ENCODE measurements at regions not wholly inside any gene's neighbourhood (a gene's known extent, or its start where the extent isn't known, plus 50 kb on each side); places are given as distances from the start of the nearest gene placed in this dataset.

GRCh38 chr1:188065917-188066316, 1237.2 kb downstream of the PLA2G4A start:
- no peak overlapping the region for H3K4me3 ChIP-seq (ENCODE audit: low read length)
- no peaks in the 10 kb centered on the region for H3K36me3 ChIP-seq (ENCODE audit: insufficient read depth, low read length)
- no peak overlapping the region for H2AFZ ChIP-seq (ENCODE audit: low read depth, low read length)
- TF ChIP-seq POLR2AphosphoS5 (IDR thresholded peaks at IDR 0.05) (no peak), MXI1 (conservative IDR thresholded peaks at IDR 0.05; ENCODE audit: poor library complexity, severe bottlenecking) (no peak), RAD21 (conservative IDR thresholded peaks at IDR 0.05) (no peak), EZH2 (IDR thresholded peaks at IDR 0.05; ENCODE audit: borderline replicate concordance, insufficient read depth, low read length, poor library complexity, severe bottlenecking) (no peak), REST (IDR thresholded peaks at IDR 0.05; ENCODE audit: borderline replicate concordance) (no peak), TAF1 (IDR thresholded peaks at IDR 0.05; ENCODE audit: low read depth) (no peak), CTCF (IDR thresholded peaks at IDR 0.05; ENCODE audit: poor library complexity, severe bottlenecking) (no peak), EP300 (conservative IDR thresholded peaks at IDR 0.05; ENCODE audit: poor library complexity, severe bottlenecking) (no peak), SMC3 (conservative IDR thresholded peaks at IDR 0.05; ENCODE audit: poor library complexity) (no peak)
- no peaks in the 10 kb centered on the region for H3K27me3 ChIP-seq (ENCODE audit: insufficient read depth, low read depth, low read length)
- H4K20me1 ChIP-seq (ENCODE audit: insufficient read depth) = no peaks in the 10 kb centered on the region
- no peak overlapping the region for H3K9ac ChIP-seq (ENCODE audit: low read length)
- no peak overlapping the region for H3K4me2 ChIP-seq (ENCODE audit: low read length)
- no peaks in the 10 kb centered on the region for H3K9me2 ChIP-seq (ENCODE audit: insufficient read depth, low read length)
- H3K79me2 ChIP-seq (replicated peaks; ENCODE audit: insufficient read depth, low read length) = no peaks in the 10 kb centered on the region
- no peaks in the 10 kb centered on the region for H3F3A ChIP-seq (ENCODE audit: insufficient read depth, low read length, poor library complexity, severe bottlenecking)
- no peak overlapping the region for H3K27ac ChIP-seq (ENCODE audit: low read length)
- peaks cover under 1% of the 10 kb centered on the region for H3K9me3 ChIP-seq (ENCODE audit: low read length)

- H3K9me3 ChIP-seq (ENCODE audit: low read length) = peaks cover 4% of the 10 kb centered on the region
- no peaks in the 10 kb centered on the region for H3K27me3 ChIP-seq (ENCODE audit: insufficient read depth, low read depth, low read length)
- no peaks in the 10 kb centered on the region for H4K20me1 ChIP-seq (ENCODE audit: insufficient read depth)
- no peak overlapping the region for H3K9ac ChIP-seq (ENCODE audit: low read length)
- no peak overlapping the region for H3K4me2 ChIP-seq (ENCODE audit: low read length)
- H3K4me3 ChIP-seq (ENCODE audit: low read length) = no peak overlapping the region
- no peak for TF ChIP-seq POLR2AphosphoS5 (IDR thresholded peaks at IDR 0.05)
- no peak for TF ChIP-seq SMC3 (conservative IDR thresholded peaks at IDR 0.05; ENCODE audit: poor library complexity)
- TF ChIP-seq REST (IDR thresholded peaks at IDR 0.05; ENCODE audit: borderline replicate concordance) = no peak
- no peak for TF ChIP-seq TAF1 (IDR thresholded peaks at IDR 0.05; ENCODE audit: low read depth)
- TF ChIP-seq EZH2 (IDR thresholded peaks at IDR 0.05; ENCODE audit: borderline replicate concordance, insufficient read depth, low read length, poor library complexity, severe bottlenecking) = no peak
- no peak for TF ChIP-seq CTCF (IDR thresholded peaks at IDR 0.05; ENCODE audit: poor library complexity, severe bottlenecking)
- no peak for TF ChIP-seq MXI1 (conservative IDR thresholded peaks at IDR 0.05; ENCODE audit: poor library complexity, severe bottlenecking)
- TF ChIP-seq EP300 (conservative IDR thresholded peaks at IDR 0.05; ENCODE audit: poor library complexity, severe bottlenecking) = no peak
- TF ChIP-seq RAD21 (conservative IDR thresholded peaks at IDR 0.05) = no peak
- no peaks in the 10 kb centered on the region for H3K9me2 ChIP-seq (ENCODE audit: insufficient read depth, low read length)
- H2AFZ ChIP-seq (ENCODE audit: low read depth, low read length) = no peak overlapping the region
- H3K36me3 ChIP-seq (ENCODE audit: insufficient read depth, low read length) = no peaks in the 10 kb centered on the region
- H3F3A ChIP-seq (ENCODE audit: insufficient read depth, low read length, poor library complexity, severe bottlenecking) = no peaks in the 10 kb centered on the region
- no peaks in the 10 kb centered on the region for H3K79me2 ChIP-seq (replicated peaks; ENCODE audit: insufficient read depth, low read length)
- H3K27ac ChIP-seq (ENCODE audit: low read length) = no peak overlapping the region
These were observed 1242.1 kb downstream of the PLA2G4A start for GRCh38 chr1:188070848-188071247.
